ENCODE measurements at regions not wholly inside any gene's neighbourhood (a gene's known extent, or its start where the extent isn't known, plus 50 kb on each side); places are given as distances from the start of the nearest gene placed in this dataset.
"Not testable (repeated sequence)": the region's sequence is repeated elsewhere in the genome, so short reads cannot be mapped to it uniquely, and the experiment has no call there.

DNA sequence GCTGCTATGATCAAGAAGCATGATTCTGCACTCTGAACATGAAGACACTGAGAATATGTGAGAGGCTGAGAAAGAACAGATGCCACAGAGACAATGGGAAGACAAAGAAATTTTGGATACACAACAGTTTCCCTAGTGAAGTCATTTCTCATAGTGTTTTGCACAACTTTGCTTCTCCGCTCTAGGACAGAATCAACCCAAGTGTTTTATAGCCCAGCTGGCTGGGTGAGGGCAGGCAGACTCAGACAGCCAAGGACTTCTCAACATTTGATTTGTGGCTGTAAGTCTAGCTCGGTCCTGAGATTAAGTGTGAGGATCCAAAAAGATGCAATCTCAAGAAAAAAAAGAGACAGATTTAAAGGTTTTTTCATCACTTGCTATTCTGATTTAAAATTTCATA, 536.5 kb upstream of the CRIM1 start:
- no peaks in the 10 kb centered on the region for H3K9me3 ChIP-seq
- H3K4me3 ChIP-seq = no peak overlapping the region
- H3K27me3 ChIP-seq = no peaks in the 10 kb centered on the region
- no peak for TF ChIP-seq Cebpa-rat (IDR thresholded peaks at IDR 0.05)
- no peaks in the 10 kb centered on the region for H3K4me1 ChIP-seq
- no peaks in the 10 kb centered on the region for H4K20me1 ChIP-seq
- no peak overlapping the region for H3K4me2 ChIP-seq
- H3K9ac ChIP-seq = no peak overlapping the region
- H3K27ac ChIP-seq = no peak overlapping the region
- H3K36me3 ChIP-seq = no peaks in the 10 kb centered on the region

DNA sequence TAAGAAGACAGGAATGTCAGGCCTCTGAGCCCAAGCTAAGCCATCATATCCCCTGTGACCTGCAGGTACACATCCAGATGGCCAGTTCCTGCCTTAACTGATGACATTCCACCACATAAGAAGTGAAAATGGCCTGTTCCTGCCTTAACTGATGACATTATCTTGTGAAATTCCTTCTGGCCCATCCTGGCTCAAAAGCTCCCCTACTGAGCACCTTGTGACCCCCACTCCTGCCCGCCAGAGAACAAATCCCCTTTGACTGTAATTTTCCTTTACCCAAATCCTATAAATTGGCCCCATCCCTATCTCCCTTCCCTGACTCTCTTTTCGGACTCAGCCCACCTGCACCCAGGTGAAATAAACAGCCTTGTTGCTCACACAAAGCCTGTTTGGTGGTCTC, 537.2 kb upstream of the CRIM1 start:
- H3K4me2 ChIP-seq, H3K27me3 ChIP-seq, H3K36me3 ChIP-seq: not testable (repeated sequence)

DNA sequence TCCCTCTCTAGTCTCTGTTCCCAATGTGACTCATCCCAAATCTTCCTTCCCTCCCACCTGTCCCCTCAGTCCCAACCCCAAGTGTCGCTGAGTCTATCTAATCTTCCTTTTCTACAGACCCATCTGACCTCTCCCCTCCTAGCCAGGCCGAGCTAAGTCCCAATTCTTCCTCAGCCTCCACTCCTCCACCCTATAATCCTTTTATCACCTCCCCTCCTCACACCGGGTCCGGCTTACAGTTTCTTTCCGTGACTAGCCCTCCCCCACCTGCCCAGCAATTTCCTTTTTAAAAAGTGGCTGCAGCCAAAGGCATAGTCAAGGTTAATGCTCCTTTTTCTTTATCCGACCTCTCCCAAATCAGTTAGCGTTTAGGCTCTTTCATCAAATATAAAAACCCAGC, 541.0 kb upstream of the CRIM1 start:
- not testable (repeated sequence) for H3K27me3 ChIP-seq, H3K9me3 ChIP-seq, H3K4me1 ChIP-seq, H3K36me3 ChIP-seq, H3K4me2 ChIP-seq, H3K4me3 ChIP-seq, H4K20me1 ChIP-seq, H3K9ac ChIP-seq, H3K27ac ChIP-seq

More for the DNA sequence above, 537.2 kb upstream of the CRIM1 start:
- not testable (repeated sequence) for H3K9ac ChIP-seq, H3K9me3 ChIP-seq, H3K4me1 ChIP-seq, H4K20me1 ChIP-seq, H3K27ac ChIP-seq, H3K4me3 ChIP-seq

DNA sequence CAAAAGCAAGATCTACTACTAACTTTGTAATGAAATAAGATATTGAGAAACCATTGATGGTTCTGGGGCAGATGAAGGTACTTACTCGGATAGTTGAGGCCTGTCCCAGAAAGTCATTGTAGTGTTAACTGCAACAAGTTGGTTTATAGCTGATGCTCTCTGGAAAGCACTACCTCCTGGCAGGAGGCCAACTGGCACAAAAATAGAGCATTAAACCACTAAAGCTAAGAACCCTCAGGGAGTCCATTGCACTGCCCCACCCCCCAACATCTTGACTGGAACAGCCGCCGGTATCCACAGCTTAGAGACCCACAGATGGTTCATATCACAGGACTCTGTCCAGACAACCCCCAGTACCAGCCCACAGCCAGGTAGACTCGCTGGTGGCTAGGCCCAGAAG, 552.5 kb upstream of the CRIM1 start:
- TF ChIP-seq Cebpa-rat (IDR thresholded peaks at IDR 0.05) = no peak
- H4K20me1 ChIP-seq = no peaks in the 10 kb centered on the region
- no peak overlapping the region for H3K27ac ChIP-seq
- no peaks in the 10 kb centered on the region for H3K36me3 ChIP-seq
- H3K27me3 ChIP-seq = no peaks in the 10 kb centered on the region
- H3K4me3 ChIP-seq = no peak overlapping the region
- no peaks in the 10 kb centered on the region; the same call in 1 of the 2 replicates for H3K9me3 ChIP-seq
- H3K4me1 ChIP-seq = peaks cover 6% of the 10 kb centered on the region; the same call in 1 of the 2 replicates
- peak overlapping the region; percentile 19; the same call in 1 of the 2 replicates for H3K4me2 ChIP-seq
- H3K9ac ChIP-seq = no peak overlapping the region

DNA sequence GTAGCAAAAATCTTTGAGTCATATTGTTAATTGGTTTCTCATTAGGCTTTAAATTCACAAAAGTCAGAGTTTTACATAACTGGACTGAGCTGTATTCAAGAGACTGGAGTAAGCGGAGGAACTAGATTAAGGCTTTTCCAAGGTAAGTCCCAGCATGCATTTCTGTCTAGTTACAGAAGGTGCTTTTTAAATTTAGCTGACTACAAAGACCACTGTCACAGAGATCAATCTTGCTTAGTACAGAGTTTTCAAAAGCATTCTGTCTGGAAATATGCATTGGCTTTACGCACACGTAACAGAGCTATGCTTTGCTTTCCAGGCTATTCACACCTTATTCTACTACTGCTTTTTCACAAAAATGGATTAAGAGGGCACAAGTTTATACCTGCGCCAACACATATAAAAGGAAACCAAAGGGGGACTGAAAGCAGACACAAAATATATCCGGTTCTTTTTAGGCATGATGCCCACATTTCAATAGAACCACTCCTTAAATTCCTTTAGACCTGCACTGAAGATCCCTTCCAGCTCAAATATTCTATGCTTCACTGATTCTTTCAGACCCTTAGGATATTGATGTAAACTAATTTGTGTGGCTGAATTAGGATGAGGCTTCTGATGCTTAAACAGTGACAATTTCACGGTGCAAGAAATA, 560.7 kb upstream of the CRIM1 start:
- Histone ChIP-seq H3K4me1 (no peaks in the 10 kb centered on the region), H3K9me3 (no peaks in the 10 kb centered on the region), H3K36me3 (no peaks in the 10 kb centered on the region), H3K27ac (no peak overlapping the region), H3K9ac (no peak overlapping the region), H3K4me3 (no peak overlapping the region), H4K20me1 (no peaks in the 10 kb centered on the region), H3K27me3 (no peaks in the 10 kb centered on the region), H3K4me2 (no peak overlapping the region)
- no peak for TF ChIP-seq Cebpa-rat (IDR thresholded peaks at IDR 0.05)

DNA sequence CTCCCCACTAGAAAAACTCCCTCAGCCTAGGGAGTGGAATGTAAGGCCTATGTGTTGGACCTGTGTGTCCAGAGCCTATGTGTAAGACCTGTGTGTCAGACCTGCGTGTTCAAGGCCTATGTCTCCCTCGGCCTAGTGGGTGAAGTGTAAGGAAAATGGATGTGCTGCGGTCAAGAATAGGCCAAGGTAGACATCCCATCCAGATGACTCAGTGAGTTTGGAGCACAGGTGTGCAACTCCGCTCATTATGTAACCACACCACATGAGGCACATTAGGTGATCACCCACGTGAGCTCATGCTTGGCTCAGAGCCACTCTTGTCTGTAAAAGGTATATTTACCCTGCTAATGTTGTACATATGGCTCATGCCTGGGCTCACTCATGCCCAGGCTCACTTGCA, 565.3 kb upstream of the CRIM1 start:
- Histone ChIP-seq H3K9ac (no peak overlapping the region), H3K4me1 (no peaks in the 10 kb centered on the region), H3K4me3 (no peak overlapping the region), H3K27me3 (no peaks in the 10 kb centered on the region), H3K27ac (no peak overlapping the region), H3K4me2 (no peak overlapping the region), H3K9me3 (peaks cover 22% of the 10 kb centered on the region), H4K20me1 (no peaks in the 10 kb centered on the region), H3K36me3 (no peaks in the 10 kb centered on the region)
- TF ChIP-seq Cebpa-rat (IDR thresholded peaks at IDR 0.05) = no peak

DNA sequence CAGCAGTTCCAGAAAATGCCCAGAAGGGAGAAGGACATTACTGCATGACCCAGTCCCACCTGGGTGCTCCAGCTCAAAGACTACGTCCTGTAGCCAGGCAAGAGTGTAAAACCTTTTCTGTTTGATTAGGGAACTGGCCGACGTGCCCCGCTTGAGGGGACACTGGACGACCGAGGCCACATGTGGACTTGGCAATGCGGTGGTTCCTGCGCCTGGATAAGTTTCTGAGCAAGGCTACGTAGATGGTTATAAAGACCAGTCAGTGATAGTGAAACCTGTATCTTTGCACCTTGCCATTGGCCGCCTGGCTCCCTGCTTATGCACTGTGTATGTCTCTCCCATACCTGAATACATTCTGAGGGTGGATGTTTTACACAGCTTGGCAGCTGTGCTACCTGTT, 567.0 kb upstream of the CRIM1 start:
- H3K4me1 ChIP-seq = no peaks in the 10 kb centered on the region
- H3K4me2 ChIP-seq = no peak overlapping the region
- H4K20me1 ChIP-seq = no peaks in the 10 kb centered on the region
- H3K9ac ChIP-seq = no peak overlapping the region
- H3K27ac ChIP-seq = no peak overlapping the region
- no peaks in the 10 kb centered on the region for H3K36me3 ChIP-seq
- TF ChIP-seq Cebpa-rat (IDR thresholded peaks at IDR 0.05) = no peak
- H3K9me3 ChIP-seq = peaks cover 22% of the 10 kb centered on the region
- H3K27me3 ChIP-seq = no peaks in the 10 kb centered on the region
- H3K4me3 ChIP-seq = no peak overlapping the region

DNA sequence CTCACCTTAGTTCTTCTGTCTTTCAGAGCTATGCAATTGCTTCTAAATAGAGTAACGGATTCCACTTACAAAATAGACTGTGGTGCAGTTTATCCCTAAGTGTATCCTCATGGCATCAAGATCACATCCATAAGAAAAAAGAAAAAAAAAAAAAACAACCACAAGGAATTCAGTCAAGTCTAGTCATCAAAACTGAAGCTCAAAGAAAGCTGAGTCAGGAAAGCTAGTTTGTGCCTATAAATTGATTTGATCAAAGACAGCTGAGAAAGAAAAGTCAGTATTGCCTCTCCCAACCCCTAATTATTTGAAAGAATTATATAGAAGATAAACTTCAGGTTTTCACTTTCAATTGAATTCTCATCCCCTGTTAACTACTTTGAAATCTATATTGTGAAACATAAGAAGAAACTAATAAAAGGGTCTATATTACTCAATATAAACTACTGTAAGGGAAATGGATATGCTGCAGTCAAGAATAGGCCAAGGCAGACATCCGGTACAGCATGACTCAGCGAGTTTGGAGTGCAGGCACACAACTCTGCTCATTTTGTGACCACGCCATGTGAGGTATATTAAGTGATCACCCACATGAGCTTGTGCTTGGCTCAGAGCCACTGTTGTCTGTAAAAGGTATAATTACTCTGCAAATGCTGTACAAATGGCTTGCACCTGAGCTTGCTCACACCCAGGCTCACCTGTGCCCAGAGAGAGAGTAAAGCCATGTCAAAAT, 568.1 kb upstream of the CRIM1 start:
- no peak overlapping the region for H3K4me3 ChIP-seq
- no peak overlapping the region for H3K9ac ChIP-seq
- H3K4me1 ChIP-seq = no peaks in the 10 kb centered on the region
- no peaks in the 10 kb centered on the region for H4K20me1 ChIP-seq
- TF ChIP-seq Cebpa-rat (IDR thresholded peaks at IDR 0.05) = no peak
- H3K27ac ChIP-seq = no peak overlapping the region
- H3K4me2 ChIP-seq = no peak overlapping the region
- no peaks in the 10 kb centered on the region for H3K36me3 ChIP-seq
- H3K9me3 ChIP-seq = peaks cover 22% of the 10 kb centered on the region
- H3K27me3 ChIP-seq = no peaks in the 10 kb centered on the region

DNA sequence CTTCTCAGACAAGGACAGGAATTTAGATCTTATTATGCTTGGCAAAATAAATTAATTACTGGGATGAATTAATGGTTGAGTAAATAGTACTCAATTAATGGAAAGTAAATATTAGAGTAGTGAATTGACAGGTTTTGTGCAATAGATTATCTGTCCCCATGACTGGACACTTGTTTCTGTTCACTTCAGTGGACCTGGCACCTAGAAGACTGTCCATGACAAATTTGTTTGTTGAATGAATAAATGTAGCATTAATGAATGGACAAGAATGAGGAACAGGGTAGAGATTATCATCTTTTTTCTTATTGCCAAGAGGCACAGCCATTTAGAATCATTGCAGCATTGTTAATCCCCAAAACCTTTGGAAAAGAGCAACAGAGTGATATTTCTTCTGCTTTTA, 570.0 kb upstream of the CRIM1 start:
- Histone ChIP-seq H3K9ac (no peak overlapping the region), H3K9me3 (peaks cover 32% of the 10 kb centered on the region), H4K20me1 (no peaks in the 10 kb centered on the region), H3K36me3 (no peaks in the 10 kb centered on the region), H3K4me3 (no peak overlapping the region), H3K27me3 (no peaks in the 10 kb centered on the region), H3K4me1 (no peaks in the 10 kb centered on the region), H3K27ac (no peak overlapping the region), H3K4me2 (no peak overlapping the region)
- no peak for TF ChIP-seq Cebpa-rat (IDR thresholded peaks at IDR 0.05)

DNA sequence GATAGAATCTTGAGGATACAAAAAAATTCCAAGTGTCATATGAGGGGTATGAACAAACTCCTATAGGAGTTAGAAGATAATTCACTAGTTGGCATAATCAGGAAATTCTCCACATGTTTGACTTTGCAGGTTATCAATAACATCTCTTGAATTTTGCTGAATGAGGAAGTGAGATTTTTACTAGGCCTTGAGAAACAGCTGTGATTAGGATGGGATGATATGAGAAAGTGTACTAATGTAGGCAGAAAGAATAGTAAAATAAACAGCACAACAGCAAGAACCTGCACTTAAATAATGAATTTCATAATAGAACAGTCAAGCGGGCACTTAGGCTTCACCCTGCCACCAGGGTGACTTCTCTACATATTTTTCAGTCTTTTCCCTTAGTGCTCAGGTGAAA, 570.8 kb upstream of the CRIM1 start:
- Histone ChIP-seq H3K27ac (no peak overlapping the region), H3K9ac (no peak overlapping the region), H3K4me3 (no peak overlapping the region), H3K9me3 (peaks cover 32% of the 10 kb centered on the region), H4K20me1 (no peaks in the 10 kb centered on the region), H3K4me1 (no peaks in the 10 kb centered on the region), H3K36me3 (no peaks in the 10 kb centered on the region), H3K27me3 (no peaks in the 10 kb centered on the region), H3K4me2 (no peak overlapping the region)
- no peak for TF ChIP-seq Cebpa-rat (IDR thresholded peaks at IDR 0.05)

Measured in BLaER1 (cell line).